Neuronal stem cell (in vitro differentiated cells): ENCODE measurements at regions not wholly inside any gene's neighbourhood (a gene's known extent, or its start where the extent isn't known, plus 50 kb on each side); places are given as distances from the start of the nearest gene placed in this dataset.
"Not testable (repeated sequence)": the region's sequence is repeated elsewhere in the genome, so short reads cannot be mapped to it uniquely, and the experiment has no call there.

Experiments used
- DNase-seq: peaks from one replicate; pipeline ENCODE4 v3.0.0-alpha.2; 2013; ENCODE audit warnings: low spot score
- H2AFZ ChIP-seq: one replicate; pipeline ENCODE4 v1.6.1; 2013; ENCODE audit warnings: mild to moderate bottlenecking, low read length, inconsistent platforms
- H2AK5ac ChIP-seq: 2 replicates; pipeline ENCODE4 v1.6.1; 2013; ENCODE audit warnings: low read depth, mild to moderate bottlenecking, inconsistent platforms, low read length, moderate library complexity, mixed read lengths
- H2BK120ac ChIP-seq: 2 replicates; pipeline ENCODE4 v1.6.1; 2013; ENCODE audit warnings: low read depth, mild to moderate bottlenecking, inconsistent platforms, low read length, moderate library complexity, mixed read lengths
- H2BK12ac ChIP-seq: one replicate; pipeline ENCODE4 v1.6.1; 2013; ENCODE audit warnings: low read length, inconsistent platforms
- H2BK15ac ChIP-seq: 2 replicates; pipeline ENCODE4 v1.6.1; 2013; ENCODE audit warnings: mild to moderate bottlenecking, low read length, inconsistent platforms, mixed read lengths
- H2BK5ac ChIP-seq: one replicate; pipeline ENCODE4 v1.6.1; 2013; ENCODE audit warnings: inconsistent platforms, mild to moderate bottlenecking, low read length, moderate library complexity
- H3K14ac ChIP-seq: one replicate; pipeline ENCODE4 v1.6.1; 2013; ENCODE audit warnings: low read length, inconsistent platforms
- H3K18ac ChIP-seq: 2 replicates; pipeline ENCODE4 v1.6.1; 2013; ENCODE audit warnings: low read length, inconsistent platforms
- H3K23ac ChIP-seq: 2 replicates; pipeline ENCODE4 v1.6.1; 2013; ENCODE audit warnings: low read depth, mild to moderate bottlenecking, mixed read lengths, low read length, inconsistent platforms; ENCODE audit not compliant: poor library complexity
- H3K27ac ChIP-seq: replicated peaks from 3 replicates; pipeline ENCODE4 v1.5.1; 2013; ENCODE audit warnings: low read length, inconsistent platforms
- H3K27me3 ChIP-seq, 3 experiments: 2 replicates each; pipeline ENCODE4 v1.6.1; 2013; ENCODE audit warnings: low read length in 3 of 3, mild to moderate bottlenecking in 2 of 3, inconsistent platforms in 1 of 3, low read depth in 1 of 3, mixed read lengths in 1 of 3, moderate library complexity in 1 of 3; ENCODE audit not compliant: control insufficient read depth in 3 of 3, insufficient read depth in 3 of 3
- H3K36me3 ChIP-seq, 2 donors: replicated peaks in 1 of 2; 2 replicates each; pipeline ENCODE4 v1.6.1; 2013; ENCODE audit warnings: low read length in 2 of 2; ENCODE audit not compliant: control insufficient read depth in 2 of 2, insufficient read depth in 2 of 2
- H3K4ac ChIP-seq: 2 replicates; pipeline ENCODE4 v1.6.1; 2013; ENCODE audit warnings: inconsistent platforms, mild to moderate bottlenecking, low read length, moderate library complexity
- H3K4me1 ChIP-seq, 2 donors: 1 replicate in 1 of 2; 2 replicates in 1 of 2; pipeline ENCODE4 v1.6.1; 2013; ENCODE audit warnings: low read length in 2 of 2, low read depth in 1 of 2; ENCODE audit not compliant: control insufficient read depth in 2 of 2, insufficient read depth in 1 of 2
- H3K4me2 ChIP-seq: one replicate; pipeline ENCODE4 v1.6.1; 2013; ENCODE audit warnings: mild to moderate bottlenecking, low read length, inconsistent platforms; ENCODE audit not compliant: insufficient read depth, poor library complexity, severe bottlenecking
- H3K4me3 ChIP-seq, 2 donors: 2 replicates each; pipeline ENCODE4 v1.5.1; 2013; ENCODE audit warnings: low read length in 2 of 2, mild to moderate bottlenecking in 2 of 2, inconsistent platforms in 1 of 2, moderate library complexity in 1 of 2
- H3K79me1 ChIP-seq: one replicate; pipeline ENCODE4 v1.6.1; 2013; ENCODE audit warnings: low read depth, mild to moderate bottlenecking, inconsistent platforms, low read length, moderate library complexity
- H3K9ac ChIP-seq: one replicate; pipeline ENCODE4 v1.6.1; 2013; ENCODE audit warnings: mild to moderate bottlenecking, low read depth, low read length, inconsistent platforms; ENCODE audit not compliant: poor library complexity
- H3K9me3 ChIP-seq, 2 donors: replicated peaks in 1 of 2; 2 replicates each; pipeline versions ENCODE3 to v1.6.1; 2013; ENCODE audit warnings: low read length in 2 of 2, mild to moderate bottlenecking in 2 of 2, inconsistent platforms in 1 of 2, low read depth in 1 of 2, mixed read lengths in 1 of 2, moderate library complexity in 1 of 2; ENCODE audit not compliant: control insufficient read depth in 2 of 2, insufficient read depth in 1 of 2
- H4K8ac ChIP-seq: one replicate; pipeline ENCODE4 v1.6.1; 2013; ENCODE audit warnings: low read depth, mild to moderate bottlenecking, inconsistent platforms, low read length, moderate library complexity
- H4K91ac ChIP-seq: one replicate; pipeline ENCODE4 v1.6.1; 2013; ENCODE audit warnings: low read length, low read depth, mild to moderate bottlenecking, inconsistent platforms; ENCODE audit not compliant: poor library complexity
- WGBS, 2 donors: extraction: QIAGEN DNeasy Blood & Tissue Kit; methylation state at CpG; one replicate each; pipeline ENCODE4 v1.1.7; 2013; ENCODE audit warnings: missing lambda C conversion rate in 2 of 2, mixed read lengths in 1 of 2; ENCODE audit not compliant: insufficient read length in 2 of 2, insufficient replicate concordance in 1 of 2; ENCODE audit errors: extremely low coverage in 2 of 2; 5-methylcytosine and 5-hydroxymethylcytosine counted together

DNA sequence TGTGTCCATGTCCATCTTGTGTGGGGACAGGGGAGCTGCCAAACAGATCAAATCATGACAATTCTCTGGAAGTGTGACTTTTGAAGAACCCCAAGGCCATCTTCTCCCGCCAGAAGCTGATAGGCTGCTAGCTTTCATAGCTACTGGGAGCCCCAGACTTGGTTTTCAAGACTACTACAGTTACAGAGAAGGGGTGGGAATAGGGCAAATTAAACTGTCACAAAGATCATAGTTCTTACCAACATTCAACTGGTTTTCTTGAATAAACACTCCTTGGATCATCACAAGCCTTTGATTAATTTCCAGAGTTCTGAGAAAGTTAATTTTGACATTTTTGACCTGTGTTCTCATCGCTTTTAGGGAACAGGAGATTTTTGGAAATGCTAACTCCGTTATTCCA is 67.8 kb upstream of the FARP1 start:
- no peak overlapping the region for H3K18ac ChIP-seq
- no peak overlapping the region for H3K4me3 ChIP-seq
- H3K4me2 ChIP-seq = no peak overlapping the region
- H2BK15ac ChIP-seq = no peak overlapping the region
- no peak overlapping the region for H2BK5ac ChIP-seq
- DNase-seq = no peak
- H3K27me3 ChIP-seq = no peaks in the 10 kb centered on the region
- H3K27ac ChIP-seq = no peak overlapping the region
- H3K4me1 ChIP-seq = no peaks in the 10 kb centered on the region
- H3K79me1 ChIP-seq = no peaks in the 10 kb centered on the region
- no peak overlapping the region for H4K8ac ChIP-seq
- no peak overlapping the region for H3K9ac ChIP-seq
- WGBS, 2 donors = no CpG with 5 or more reads among the region's 3 CpGs
- H3K36me3 ChIP-seq = no peaks in the 10 kb centered on the region
- H3K14ac ChIP-seq = no peak overlapping the region
- H4K91ac ChIP-seq = no peak overlapping the region
- no peak overlapping the region for H2AFZ ChIP-seq
- no peak overlapping the region for H2BK120ac ChIP-seq
- H2AK5ac ChIP-seq = no peak overlapping the region
- H2BK12ac ChIP-seq = no peak overlapping the region
- no peak overlapping the region for H3K4ac ChIP-seq
- H3K9me3 ChIP-seq = no peaks in the 10 kb centered on the region
- no peak overlapping the region for H3K23ac ChIP-seq

DNA sequence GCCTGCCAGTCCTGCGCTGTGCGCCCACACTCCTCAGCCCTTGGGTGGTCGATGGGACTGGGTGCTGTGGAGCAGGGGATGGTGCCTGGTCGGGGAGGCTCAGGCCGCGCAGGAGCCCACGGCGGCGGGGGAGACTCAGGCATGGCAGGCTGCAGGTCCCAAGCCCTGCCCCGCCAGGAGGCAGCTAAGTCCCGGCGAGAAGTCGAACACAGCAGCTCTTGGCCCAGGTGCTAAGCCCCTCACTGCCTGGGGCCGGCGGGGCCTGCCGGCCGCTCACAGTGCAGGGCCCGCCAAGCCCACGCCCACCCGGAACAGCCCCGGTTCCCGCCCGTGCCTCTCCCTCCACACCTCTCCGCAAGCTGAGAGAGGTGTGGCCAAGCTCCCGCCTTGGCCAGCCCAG is 66.6 kb upstream of the FARP1 start:
- H4K91ac ChIP-seq, H3K4me2 ChIP-seq, H3K23ac ChIP-seq: not testable (repeated sequence)

DNA sequence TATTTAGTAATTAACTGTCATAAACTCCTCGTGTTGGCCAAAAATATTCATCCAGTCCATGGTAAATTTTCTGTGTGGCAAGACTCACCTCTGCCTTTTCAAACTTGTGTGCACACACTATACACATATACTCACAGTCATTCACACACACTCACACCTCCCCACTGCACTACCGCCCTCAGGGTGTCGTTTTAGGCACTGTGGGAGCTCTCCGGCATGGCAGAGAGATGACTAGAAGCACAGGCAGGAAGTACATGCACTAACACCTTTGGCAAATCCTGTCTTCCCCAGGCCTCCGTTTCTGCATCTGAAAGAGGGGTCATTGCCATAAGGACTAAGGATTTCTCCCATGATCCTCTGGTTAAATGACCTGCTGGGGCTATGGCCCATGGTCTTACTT is 62.6 kb upstream of the FARP1 start:
- Histone ChIP-seq H3K27me3 (no peaks in the 10 kb centered on the region), H2AK5ac (peak overlapping the region; percentile 6), H3K18ac (no peak overlapping the region), H3K4me2 (no peak overlapping the region), H3K14ac (no peak overlapping the region), H3K9me3 (peaks cover 0 to 2% of the 10 kb centered on the region in 2 donors), H4K8ac (no peak overlapping the region), H2BK120ac (no peak overlapping the region), H2BK12ac (no peak overlapping the region), H2BK15ac (no peak overlapping the region), H3K4me1 (no peaks in the 10 kb centered on the region), H4K91ac (no peak overlapping the region), H3K23ac (no peak overlapping the region), H3K4me3 (no peak overlapping the region), H3K36me3 (no peaks in the 10 kb centered on the region), H3K9ac (no peak overlapping the region), H2AFZ (no peak overlapping the region), H3K4ac (no peak overlapping the region), H3K79me1 (no peaks in the 10 kb centered on the region), H2BK5ac (no peak overlapping the region), H3K27ac (no peak overlapping the region)
- no peak for DNase-seq
- no CpG with 5 or more reads among the region's 5 CpGs for WGBS, 2 donors

More for the DNA sequence above, 66.6 kb upstream of the FARP1 start:
- DNase-seq, H2BK5ac ChIP-seq, H2BK120ac ChIP-seq, H2BK15ac ChIP-seq, H3K79me1 ChIP-seq, H3K4me3 ChIP-seq, H3K9ac ChIP-seq, H3K27me3 ChIP-seq, H2BK12ac ChIP-seq, H3K27ac ChIP-seq, H2AK5ac ChIP-seq, H4K8ac ChIP-seq, H3K4me1 ChIP-seq, H2AFZ ChIP-seq, H3K9me3 ChIP-seq, H3K36me3 ChIP-seq, H3K4ac ChIP-seq, H3K18ac ChIP-seq: not testable (repeated sequence)
- peak overlapping the region; percentile 47 for H3K14ac ChIP-seq
- no CpG with 5 or more reads among the region's 25 CpGs for WGBS, 2 donors

DNA sequence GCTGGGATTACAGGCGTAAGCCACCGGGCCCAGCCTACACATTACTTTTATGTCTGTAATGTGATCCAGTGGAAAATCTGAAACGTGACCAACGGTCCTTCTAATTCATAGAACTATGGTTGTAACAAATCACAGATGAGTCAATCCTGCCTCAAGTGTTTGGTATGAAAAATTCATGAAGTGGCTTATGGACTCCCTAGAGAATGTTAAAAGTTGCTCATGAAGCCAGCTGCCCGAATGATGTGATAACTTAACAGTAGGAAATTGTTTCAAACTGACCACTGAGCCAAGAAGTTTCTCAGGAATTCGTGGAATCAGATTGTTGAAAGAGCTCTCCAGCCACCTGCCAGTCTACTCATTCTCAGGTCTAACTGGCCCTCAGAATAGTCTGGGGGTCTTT is 59.4 kb upstream of the FARP1 start:
- Histone ChIP-seq H2BK5ac (no peak overlapping the region), H4K8ac (no peak overlapping the region), H3K23ac (no peak overlapping the region), H2AFZ (no peak overlapping the region), H3K4ac (no peak overlapping the region), H3K18ac (no peak overlapping the region), H2AK5ac (no peak overlapping the region), H3K4me2 (no peak overlapping the region), H3K14ac (no peak overlapping the region), H3K4me1 (no peaks in the 10 kb centered on the region), H3K9ac (no peak overlapping the region), H3K79me1 (no peaks in the 10 kb centered on the region), H3K27me3 (no peaks in the 10 kb centered on the region), H3K27ac (no peak overlapping the region), H3K4me3 (no peak overlapping the region), H4K91ac (no peak overlapping the region), H3K9me3 (peaks cover 0 to 2% of the 10 kb centered on the region in 2 donors), H2BK12ac (no peak overlapping the region), H2BK120ac (no peak overlapping the region), H3K36me3 (no peaks in the 10 kb centered on the region), H2BK15ac (no peak overlapping the region)
- WGBS, 2 donors = no CpG with 5 or more reads among the region's 6 CpGs
- DNase-seq = no peak
